ENCODE measurements at regions not wholly inside any gene's neighbourhood (a gene's known extent, or its start where the extent isn't known, plus 50 kb on each side); places are given as distances from the start of the nearest gene placed in this dataset.

DNA sequence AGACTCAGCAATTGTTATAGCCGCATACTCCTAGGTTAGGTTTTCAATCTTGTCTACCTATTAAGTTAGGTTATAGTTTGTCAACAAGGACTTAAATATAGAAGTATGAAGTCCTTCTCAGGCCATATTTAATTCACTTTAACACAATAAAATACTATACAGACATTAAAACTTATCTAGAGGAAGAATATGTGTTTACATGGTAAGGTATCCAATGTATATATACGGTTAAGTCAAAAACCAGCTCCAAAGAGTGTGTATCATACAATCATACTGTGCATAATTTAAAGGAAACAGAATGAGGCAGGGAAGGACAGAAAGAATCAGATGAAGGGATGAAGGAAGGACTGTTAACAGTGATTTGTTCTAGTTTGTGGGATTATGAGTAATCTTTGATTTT, 79.5 kb upstream of the LANCL2 start:
- TF ChIP-seq, protein P1, sequence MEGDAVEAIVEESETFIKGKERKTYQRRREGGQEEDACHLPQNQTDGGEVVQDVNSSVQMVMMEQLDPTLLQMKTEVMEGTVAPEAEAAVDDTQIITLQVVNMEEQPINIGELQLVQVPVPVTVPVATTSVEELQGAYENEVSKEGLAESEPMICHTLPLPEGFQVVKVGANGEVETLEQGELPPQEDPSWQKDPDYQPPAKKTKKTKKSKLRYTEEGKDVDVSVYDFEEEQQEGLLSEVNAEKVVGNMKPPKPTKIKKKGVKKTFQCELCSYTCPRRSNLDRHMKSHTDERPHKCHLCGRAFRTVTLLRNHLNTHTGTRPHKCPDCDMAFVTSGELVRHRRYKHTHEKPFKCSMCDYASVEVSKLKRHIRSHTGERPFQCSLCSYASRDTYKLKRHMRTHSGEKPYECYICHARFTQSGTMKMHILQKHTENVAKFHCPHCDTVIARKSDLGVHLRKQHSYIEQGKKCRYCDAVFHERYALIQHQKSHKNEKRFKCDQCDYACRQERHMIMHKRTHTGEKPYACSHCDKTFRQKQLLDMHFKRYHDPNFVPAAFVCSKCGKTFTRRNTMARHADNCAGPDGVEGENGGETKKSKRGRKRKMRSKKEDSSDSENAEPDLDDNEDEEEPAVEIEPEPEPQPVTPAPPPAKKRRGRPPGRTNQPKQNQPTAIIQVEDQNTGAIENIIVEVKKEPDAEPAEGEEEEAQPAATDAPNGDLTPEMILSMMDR (IDR thresholded peaks at IDR 0.05), result no peak
- TF ChIP-seq POLR2A (IDR thresholded peaks at IDR 0.05), result no peak
